ENCODE measurements at regions not wholly inside any gene's neighbourhood (a gene's known extent, or its start where the extent isn't known, plus 50 kb on each side); places are given as distances from the start of the nearest gene placed in this dataset.

DNA sequence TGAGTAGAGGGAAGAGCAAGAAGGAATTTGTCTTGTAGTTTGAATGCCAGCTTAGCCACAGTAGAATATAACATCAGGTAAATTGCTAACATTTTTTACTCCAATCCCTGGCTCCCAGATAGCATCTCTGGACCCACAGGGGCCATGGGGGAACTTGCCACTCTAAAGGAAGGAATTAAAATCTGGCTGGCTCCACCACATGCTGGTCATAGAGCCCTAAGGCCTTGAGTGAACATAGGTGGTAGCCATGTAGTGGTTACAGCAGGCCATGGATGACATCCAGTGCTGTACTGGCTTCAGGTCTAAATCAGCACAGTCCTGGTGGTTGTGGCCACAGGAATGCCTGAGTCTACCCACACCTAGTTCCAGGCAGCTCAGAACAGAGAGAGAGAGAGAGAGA is 109.9 kb upstream of the RGMB start:
- no peak for TF ChIP-seq POLR2A (IDR thresholded peaks at IDR 0.05; ENCODE audit: low read depth, low read length)
- no peak for TF ChIP-seq POLR2AphosphoS5 (IDR thresholded peaks at IDR 0.05; ENCODE audit: low read depth, low read length)
- no peak for TF ChIP-seq TAF1 (IDR thresholded peaks at IDR 0.05; ENCODE audit: borderline replicate concordance, low read depth, low read length)

Measured in GM12892 (cell line).